CD14-positive monocyte (primary cell): ENCODE measurements at regions not wholly inside any gene's neighbourhood (a gene's known extent, or its start where the extent isn't known, plus 50 kb on each side); places are given as distances from the start of the nearest gene placed in this dataset.

Experiments used
- DNase-seq, 3 donors: peaks; one replicate each; pipeline ENCODE4 v3.0.0-alpha.2; 2011 to 2022
- H2AFZ ChIP-seq: 2 replicates; pipeline ENCODE4 v1.6.0; 2012; ENCODE audit warnings: mild to moderate bottlenecking, low read depth, low read length, inconsistent platforms; ENCODE audit not compliant: insufficient read depth, poor library complexity, severe bottlenecking
- H3K27ac ChIP-seq, 2 donors: 1 replicate in 1 of 2; 2 replicates in 1 of 2; pipeline ENCODE4 v1.5.1; 2012 to 2013; ENCODE audit warnings: low read length in 2 of 2, control low read depth in 1 of 2, inconsistent platforms in 1 of 2, low read depth in 1 of 2, mild to moderate bottlenecking in 1 of 2
- H3K27me3 ChIP-seq, 2 donors: one replicate each; pipeline versions ENCODE4 v1.6.0 to v1.6.1; 2011 to 2013; ENCODE audit warnings: low read length in 2 of 2; ENCODE audit not compliant: control insufficient read depth in 2 of 2, insufficient read depth in 2 of 2
- H3K36me3 ChIP-seq, 2 donors: replicated peaks in 1 of 2; 1 replicate in 1 of 2; 2 replicates in 1 of 2; pipeline versions ENCODE4 v1.5.1 to v1.6.1; 2012 to 2013; ENCODE audit warnings: low read length in 2 of 2, control low read depth in 1 of 2, inconsistent platforms in 1 of 2, mild to moderate bottlenecking in 1 of 2; ENCODE audit not compliant: insufficient read depth in 2 of 2, control insufficient read depth in 1 of 2
- H3K4me1 ChIP-seq, 2 donors: 1 replicate in 1 of 2; 2 replicates in 1 of 2; pipeline versions ENCODE4 v1.5.1 to v1.6.1; 2012 to 2013; ENCODE audit warnings: low read length in 2 of 2, control low read depth in 1 of 2, inconsistent platforms in 1 of 2, mild to moderate bottlenecking in 1 of 2, moderate library complexity in 1 of 2; ENCODE audit not compliant: insufficient read depth in 2 of 2, control insufficient read depth in 1 of 2
- H3K4me2 ChIP-seq: replicated peaks from 2 replicates; pipeline ENCODE3; 2012; ENCODE audit warnings: low read length, moderate library complexity, mild to moderate bottlenecking; ENCODE audit not compliant: poor library complexity, severe bottlenecking; ENCODE audit errors: extremely low read depth
- H3K4me3 ChIP-seq, 3 experiments: fragments of 200-600 bp in 1 of 3; sonication (generic) in 1 of 3; replicated peaks in 1 of 3; 1 replicate in 2 of 3; 2 replicates in 1 of 3; pipeline ENCODE4 v1.5.1; 2011 to 2013; ENCODE audit warnings: low read length in 3 of 3, mild to moderate bottlenecking in 3 of 3, control low read depth in 2 of 3, low read depth in 2 of 3, inconsistent platforms in 1 of 3, moderate library complexity in 1 of 3
- H3K79me2 ChIP-seq: 2 replicates; pipeline ENCODE4 v1.6.0; 2012; ENCODE audit warnings: mild to moderate bottlenecking, control low read depth, inconsistent platforms, low read length, moderate library complexity; ENCODE audit not compliant: insufficient read depth
- H3K9ac ChIP-seq: 2 replicates; pipeline ENCODE4 v1.6.0; 2017; ENCODE audit warnings: low read length, mild to moderate bottlenecking; ENCODE audit not compliant: insufficient read depth, poor library complexity, severe bottlenecking
- H3K9me3 ChIP-seq, 2 donors: replicated peaks in 1 of 2; 1 replicate in 1 of 2; 2 replicates in 1 of 2; pipeline versions ENCODE4 v1.5.1 to v1.6.1; 2012 to 2013; ENCODE audit warnings: low read length in 2 of 2, control low read depth in 1 of 2; ENCODE audit not compliant: control insufficient read depth in 1 of 2, insufficient read depth in 1 of 2
- H4K20me1 ChIP-seq: 2 replicates; pipeline ENCODE4 v1.6.0; 2012; ENCODE audit warnings: mild to moderate bottlenecking, low read length, control low read depth, moderate library complexity; ENCODE audit not compliant: insufficient read depth
- H3K27ac Mint-ChIP-seq, 7 donors: one replicate each; pipeline ENCODE4 v1.8.0; 2020; ENCODE audit warnings: mild to moderate bottlenecking in 7 of 7, mixed read lengths in 7 of 7, moderate library complexity in 6 of 7, inconsistent platforms in 2 of 7
- H3K27me3 Mint-ChIP-seq, 3 donors: one replicate each; pipeline ENCODE4 v1.8.0; 2021 to 2022; ENCODE audit warnings: low read depth in 3 of 3, mild to moderate bottlenecking in 3 of 3, mixed read lengths in 3 of 3, moderate library complexity in 3 of 3, inconsistent platforms in 1 of 3
- H3K36me3 Mint-ChIP-seq, 2 donors: one replicate each; pipeline ENCODE4 v1.8.0; 2020; ENCODE audit warnings: mixed read lengths in 2 of 2, inconsistent platforms in 1 of 2, mild to moderate bottlenecking in 1 of 2
- H3K4me1 Mint-ChIP-seq: one replicate; pipeline ENCODE4 v1.8.0; 2020; ENCODE audit warnings: mild to moderate bottlenecking, mixed read lengths
- H3K4me3 Mint-ChIP-seq, 2 donors: one replicate each; pipeline ENCODE4 v1.8.0; 2020; ENCODE audit warnings: mild to moderate bottlenecking in 2 of 2, mixed read lengths in 2 of 2, moderate library complexity in 1 of 2
- H3K9me3 Mint-ChIP-seq, 7 donors: one replicate each; pipeline ENCODE4 v1.8.0; 2020 to 2022; ENCODE audit warnings: mixed read lengths in 7 of 7, mild to moderate bottlenecking in 6 of 7, moderate library complexity in 6 of 7, inconsistent platforms in 2 of 7
- WGBS: methylation state at CpG from one replicate; pipeline ENCODE4 v1.1.5; 2013; ENCODE audit warnings: missing lambda C conversion rate; ENCODE audit not compliant: insufficient coverage; 5-methylcytosine and 5-hydroxymethylcytosine counted together
- intact Hi-C, 2 donors: fragments of 100-400 bp; cut with micrococcal nuclease; formaldehyde crosslinking; loops; one replicate each; pipeline versions ENCODE4 v1.15.0 to v1.15.1; 2023
- TF ChIP-seq, protein P1 (sequence below): fragments of 200-600 bp; IDR thresholded peaks from one replicate; pipeline ENCODE4 v1.8.0; 2022; ENCODE audit warnings: antibody characterized with exemption, mild to moderate bottlenecking

GRCh38 chr2:129205176-129205575, 774.3 kb upstream of the RAB6C start:
- WGBS = no CpG with 5 or more reads among the region's 1 CpG
- Histone ChIP-seq H3K4me1 (peaks cover 11 to 14% of the 10 kb centered on the region in 2 donors), H3K9me3 (no peaks in the 10 kb centered on the region), H2AFZ (no peak overlapping the region), H3K9ac (no peak overlapping the region), H3K27ac (no peak overlapping the region), H3K4me2 (no peak overlapping the region), H3K4me3 (no peak overlapping the region), H3K79me2 (no peaks in the 10 kb centered on the region), H3K36me3 (no peaks in the 10 kb centered on the region), H3K27me3 (no peaks in the 10 kb centered on the region), H4K20me1 (no peaks in the 10 kb centered on the region)
- H3K27ac Mint-ChIP-seq = no peak overlapping the region
- H3K4me3 Mint-ChIP-seq = no peak overlapping the region
- H3K4me1 Mint-ChIP-seq = peaks cover 8% of the 10 kb centered on the region
- no peaks in the 10 kb centered on the region for H3K36me3 Mint-ChIP-seq
- no peak for DNase-seq
- intact Hi-C loops = no loop called here
- H3K27me3 Mint-ChIP-seq = peaks cover 2 to 7% (median 4%) of the 10 kb centered on the region in 3 donors
- TF ChIP-seq, protein P1, sequence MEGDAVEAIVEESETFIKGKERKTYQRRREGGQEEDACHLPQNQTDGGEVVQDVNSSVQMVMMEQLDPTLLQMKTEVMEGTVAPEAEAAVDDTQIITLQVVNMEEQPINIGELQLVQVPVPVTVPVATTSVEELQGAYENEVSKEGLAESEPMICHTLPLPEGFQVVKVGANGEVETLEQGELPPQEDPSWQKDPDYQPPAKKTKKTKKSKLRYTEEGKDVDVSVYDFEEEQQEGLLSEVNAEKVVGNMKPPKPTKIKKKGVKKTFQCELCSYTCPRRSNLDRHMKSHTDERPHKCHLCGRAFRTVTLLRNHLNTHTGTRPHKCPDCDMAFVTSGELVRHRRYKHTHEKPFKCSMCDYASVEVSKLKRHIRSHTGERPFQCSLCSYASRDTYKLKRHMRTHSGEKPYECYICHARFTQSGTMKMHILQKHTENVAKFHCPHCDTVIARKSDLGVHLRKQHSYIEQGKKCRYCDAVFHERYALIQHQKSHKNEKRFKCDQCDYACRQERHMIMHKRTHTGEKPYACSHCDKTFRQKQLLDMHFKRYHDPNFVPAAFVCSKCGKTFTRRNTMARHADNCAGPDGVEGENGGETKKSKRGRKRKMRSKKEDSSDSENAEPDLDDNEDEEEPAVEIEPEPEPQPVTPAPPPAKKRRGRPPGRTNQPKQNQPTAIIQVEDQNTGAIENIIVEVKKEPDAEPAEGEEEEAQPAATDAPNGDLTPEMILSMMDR = no peak
- H3K9me3 Mint-ChIP-seq = peaks cover 0 to 4% (median 0%) of the 10 kb centered on the region in 7 donors

GRCh38 chr2:129205766-129206165, 773.7 kb upstream of the RAB6C start:
- Histone ChIP-seq H3K79me2 (no peaks in the 10 kb centered on the region), H3K36me3 (no peaks in the 10 kb centered on the region), H3K4me3 (no peak overlapping the region), H3K27ac (no peak overlapping the region), H3K27me3 (no peaks in the 10 kb centered on the region), H2AFZ (no peak overlapping the region), H3K4me2 (no peak overlapping the region), H3K4me1 (peaks cover 11 to 14% of the 10 kb centered on the region in 2 donors), H3K9me3 (no peaks in the 10 kb centered on the region), H3K9ac (no peak overlapping the region), H4K20me1 (no peaks in the 10 kb centered on the region)
- DNase-seq = no peak
- no CpG with 5 or more reads among the region's 5 CpGs for WGBS
- Mint-ChIP-seq H3K4me3 (no peak overlapping the region), H3K27me3 (peaks cover 2 to 7% (median 4%) of the 10 kb centered on the region in 3 donors), H3K27ac (no peak overlapping the region), H3K36me3 (no peaks in the 10 kb centered on the region), H3K4me1 (peaks cover 8% of the 10 kb centered on the region), H3K9me3 (peaks cover 0 to 4% (median 0%) of the 10 kb centered on the region in 7 donors)
- intact Hi-C loops = no loop called here
- TF ChIP-seq, protein P1 = no peak
